SK-N-SH treated with all-trans-retinoic acid at 6 μM for 48 hours (cell line): ENCODE measurements at regions not wholly inside any gene's neighbourhood (a gene's known extent, or its start where the extent isn't known, plus 50 kb on each side); places are given as distances from the start of the nearest gene placed in this dataset.

ENCODE experiments used
- BACH2 ChIP-seq: fragments of 250-450 bp; sonication (Bioruptor Pico); IDR thresholded peaks from 2 replicates; pipeline ENCODE4 v1.9.0; 2021; ENCODE audit warnings: mild to moderate bottlenecking, borderline replicate concordance
- CSDC2 ChIP-seq: fragments of 250-450 bp; sonication (Bioruptor Pico); IDR thresholded peaks from 2 replicates; pipeline ENCODE4 v1.5.0; 2020; ENCODE audit warnings: mild to moderate bottlenecking, moderate library complexity
- ESRRG ChIP-seq: fragments of 250-450 bp; sonication (Bioruptor Pico); IDR thresholded peaks from 2 replicates; pipeline ENCODE4 v1.6.1; 2021; ENCODE audit warnings: mild to moderate bottlenecking
- ISL1 ChIP-seq: fragments of 250-450 bp; sonication (Bioruptor Pico); IDR thresholded peaks from 2 replicates; pipeline ENCODE4 v2.1.2; 2022; ENCODE audit warnings: mild to moderate bottlenecking, moderate library complexity
- PATZ1 ChIP-seq: fragments of 250-450 bp; sonication (Bioruptor Pico); IDR thresholded peaks from 2 replicates; pipeline ENCODE4 v1.8.0; 2020; ENCODE audit warnings: mild to moderate bottlenecking, moderate library complexity, borderline replicate concordance
- RARB ChIP-seq: fragments of 250-450 bp; sonication (Bioruptor Pico); IDR thresholded peaks from 2 replicates; pipeline ENCODE4 v1.8.0; 2021; ENCODE audit warnings: mild to moderate bottlenecking, moderate library complexity
- SNAI2 ChIP-seq: fragments of 250-450 bp; sonication (Bioruptor Pico); IDR thresholded peaks from 2 replicates; pipeline ENCODE4 v1.5.0; 2020; ENCODE audit warnings: mild to moderate bottlenecking, moderate library complexity
- TCF4 ChIP-seq: fragments of 250-450 bp; sonication (Bioruptor Pico); IDR thresholded peaks from 2 replicates; pipeline ENCODE4 v1.8.0; 2021; ENCODE audit warnings: mild to moderate bottlenecking, moderate library complexity, borderline replicate concordance
- ZC3H10 ChIP-seq: fragments of 250-450 bp; sonication (Bioruptor Pico); IDR thresholded peaks from 2 replicates; pipeline ENCODE4 v1.5.1; 2021; ENCODE audit warnings: mild to moderate bottlenecking, moderate library complexity
- ZNF565 ChIP-seq: fragments of 450-650 bp; formaldehyde crosslinking; conservative IDR thresholded peaks from 2 replicates; pipeline ENCODE4 v1.5.0; 2020; ENCODE audit warnings: low read depth, mild to moderate bottlenecking, moderate library complexity

DNA sequence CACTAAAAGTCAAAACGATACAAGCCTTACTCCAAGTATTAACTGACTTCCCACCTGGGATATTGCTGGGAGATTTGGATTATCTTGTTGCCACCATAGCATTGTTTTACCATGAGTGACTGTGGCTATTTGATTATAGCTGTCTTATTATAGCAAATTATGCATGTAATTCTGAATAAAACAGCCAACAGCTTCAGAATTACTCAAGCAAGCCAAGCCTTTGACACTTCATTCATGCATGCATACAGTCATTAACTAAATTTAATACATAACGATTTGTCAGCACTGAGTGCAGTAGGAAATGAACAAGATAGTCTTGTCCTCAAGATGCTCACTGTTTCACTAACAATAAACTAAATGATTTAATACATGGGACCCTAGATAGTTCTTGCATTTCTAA is 133.0 kb upstream of the FRMD6 start:
- TF ChIP-seq PATZ1 (no peak), TCF4 (CRISPR knock-in tag) (no peak), BACH2 (CRISPR knock-in tag) (no peak), ESRRG (CRISPR knock-in tag) (no peak), SNAI2 (CRISPR knock-in tag) (no peak), ISL1 (no peak), ZNF565 (no peak), ZC3H10 (CRISPR knock-in tag) (no peak), CSDC2 (CRISPR knock-in tag) (no peak), RARB (no peak)
